Pancreas (tissue), 10 donors: ENCODE measurements at regions not wholly inside any gene's neighbourhood (a gene's known extent, or its start where the extent isn't known, plus 50 kb on each side); places are given as distances from the start of the nearest gene placed in this dataset.

Experiments
- ATAC-seq, 4 donors: fragments of 200-7000 bp; cut with Tn5 transposase; one replicate each; pipeline versions ENCODE4 v1.8.0 to v1.9.1; 2020; ENCODE audit warnings: mild to moderate bottlenecking in 4 of 4, moderate library complexity in 4 of 4
- DNase-seq, 6 donors: peaks; one replicate each; pipeline ENCODE4 v3.0.0-alpha.2; 2020
- FAIRE-seq: peaks from 2 replicates; lab custom pipeline; 2012; peaks lifted over from hg19 to GRCh38; lab: Jason Lieb, UNC
- H3K27ac ChIP-seq, 4 donors: fragments of 200-600 bp; sonication (generic); 1 replicate in 3 of 4; 2 replicates in 1 of 4; pipeline versions ENCODE4 v1.5.0 to v1.8.0; 2020
- H3K27me3 ChIP-seq, 4 donors: fragments of 200-600 bp; one replicate each; pipeline ENCODE4 v1.8.0; 2021
- H3K36me3 ChIP-seq, 3 donors: fragments of 200-600 bp; sonication (generic) in 1 of 3; one replicate each; pipeline versions ENCODE4 v1.5.0 to v1.8.0; 2020 to 2021
- H3K4me1 ChIP-seq, 3 donors: fragments of 200-600 bp; one replicate each; pipeline ENCODE4 v1.8.0; 2021
- H3K4me3 ChIP-seq, 4 donors: fragments of 200-600 bp; sonication (generic) in 2 of 4; one replicate each; pipeline versions ENCODE4 v1.5.0 to v1.8.0; 2020 to 2021
- H3K9me3 ChIP-seq, 4 donors: fragments of 200-600 bp; one replicate each; pipeline ENCODE4 v1.8.0; 2021
- CTCF ChIP-seq, 4 donors: fragments of 200-600 bp; sonication (generic) in 3 of 4; IDR thresholded peaks; one replicate each; pipeline versions ENCODE4 v1.5.0 to v1.8.0; 2021; ENCODE audit warnings: antibody characterized with exemption in 4 of 4
- whole genome bisulfite sequencing, 2 donors: extraction: QIAGEN DNeasy Blood & Tissue Kit; methylation state at CpG; one replicate each; pipeline ENCODE4 v1.1.7; 2013; 5-methylcytosine and 5-hydroxymethylcytosine counted together
- intact Hi-C, 3 donors: fragments of 100-400 bp; cut with DNase I; formaldehyde crosslinking; loops; one replicate each; pipeline versions ENCODE4 v1.11.1 to v1.14.2; 2022
- donor health status: healthy with polysubstance abuse.
- donor health status: DM: no; HTN: no; CAD: no; lungs with moderate emphysema.
- donor health status: DM: no; HTN: no; CAD: no.
- donor health status: control.
- donor health status: control.
- donor health status: Bipolar disorder and iron deficiency.
- donor health status: DM: yes; HTN: yes; CAD: no.
- donor health status: DM: no; HTN: no; CAD: no.
- donor health status: DM: no; HTN: no; CAD: no.
- donor health status: DM: yes; HTN: yes; CAD: no.

- WGBS, 2 donors: 79 to 81% methylated on average over 1 of the region's 1 CpG
- Histone ChIP-seq H3K4me1 (no peaks in the 10 kb centered on the region), H3K27me3 (no peaks in the 10 kb centered on the region), H3K36me3 (no peaks in the 10 kb centered on the region), H3K4me3 (no peak overlapping the region), H3K9me3 (no peaks in the 10 kb centered on the region), H3K27ac (no peak overlapping the region)
- no peak for DNase-seq
- no peak for ATAC-seq
- no peak for TF ChIP-seq CTCF (IDR thresholded peaks at IDR 0.05)
- intact Hi-C loops: no loop called here
- FAIRE-seq: no peak
Measured at GRCh38 chr3:17806876-17807275, 64.4 kb upstream of the TBC1D5 start.

GRCh38 chr3:17806201-17806600 lies 63.8 kb upstream of the TBC1D5 start:
- intact Hi-C loops: no loop called here
- 94 to 96% methylated on average over 5 of the region's 5 CpGs for WGBS, 2 donors
- no peaks in the 10 kb centered on the region for H3K36me3 ChIP-seq
- no peaks in the 10 kb centered on the region for H3K9me3 ChIP-seq
- H3K27ac ChIP-seq: no peak overlapping the region
- DNase-seq: no peak
- no peak for TF ChIP-seq CTCF (IDR thresholded peaks at IDR 0.05)
- FAIRE-seq: no peak
- no peak overlapping the region for H3K4me3 ChIP-seq
- ATAC-seq: no peak
- no peaks in the 10 kb centered on the region for H3K27me3 ChIP-seq
- no peaks in the 10 kb centered on the region for H3K4me1 ChIP-seq

- DNase-seq (no peak), ATAC-seq (no peak), FAIRE-seq (no peak)
- Histone ChIP-seq H3K4me1 (no peaks in the 10 kb centered on the region), H3K4me3 (no peak overlapping the region), H3K9me3 (no peaks in the 10 kb centered on the region), H3K27ac (no peak overlapping the region), H3K27me3 (no peaks in the 10 kb centered on the region), H3K36me3 (no peaks in the 10 kb centered on the region)
- no peak for TF ChIP-seq CTCF (IDR thresholded peaks at IDR 0.05)
- 97 to 100% methylated on average over 1 of the region's 1 CpG for WGBS, 2 donors
- intact Hi-C loops: no loop called here
Measured at GRCh38 chr3:17805461-17805940, 63.1 kb upstream of the TBC1D5 start.

GRCh38 chr3:17802950-17803349 lies 60.5 kb upstream of the TBC1D5 start:
- no peak for TF ChIP-seq CTCF (IDR thresholded peaks at IDR 0.05)
- WGBS, 2 donors: 58 to 60% methylated on average over 3 of the region's 3 CpGs
- H3K27ac ChIP-seq: no peak overlapping the region
- H3K9me3 ChIP-seq: no peaks in the 10 kb centered on the region
- H3K27me3 ChIP-seq: no peaks in the 10 kb centered on the region
- no peak for FAIRE-seq
- H3K4me1 ChIP-seq: no peaks in the 10 kb centered on the region
- ATAC-seq: no peak
- H3K36me3 ChIP-seq: no peaks in the 10 kb centered on the region
- H3K4me3 ChIP-seq: no peak overlapping the region
- intact Hi-C loops: no loop called here
- no peak for DNase-seq

- no peak for FAIRE-seq
- H3K9me3 ChIP-seq: no peaks in the 10 kb centered on the region
- TF ChIP-seq CTCF (IDR thresholded peaks at IDR 0.05): no peak
- no peak overlapping the region for H3K4me3 ChIP-seq
- no peaks in the 10 kb centered on the region for H3K4me1 ChIP-seq
- intact Hi-C loops: no loop called here
- no peak for DNase-seq
- no peak overlapping the region for H3K27ac ChIP-seq
- 71 to 77% methylated on average over 1 of the region's 1 CpG for WGBS, 2 donors
- no peak for ATAC-seq
- H3K36me3 ChIP-seq: no peaks in the 10 kb centered on the region
- no peaks in the 10 kb centered on the region for H3K27me3 ChIP-seq
Measured at GRCh38 chr3:17801131-17801530, 58.7 kb upstream of the TBC1D5 start.
